Sigmoid colon (tissue), 4 donors: ENCODE measurements at regions not wholly inside any gene's neighbourhood (a gene's known extent, or its start where the extent isn't known, plus 50 kb on each side); places are given as distances from the start of the nearest gene placed in this dataset.

Source experiments
- EP300 ChIP-seq, 4 donors: sonication (generic); formaldehyde crosslinking; IDR thresholded peaks; one replicate each; pipeline ENCODE4 v1.6.1; 2017; ENCODE audit warnings: antibody characterized with exemption in 4 of 4
- POLR2A ChIP-seq, 2 donors: fragments of 450-650 bp; IDR thresholded peaks; one replicate each; pipeline ENCODE4 v1.6.1; 2016; ENCODE audit warnings: antibody characterized with exemption in 2 of 2, mild to moderate bottlenecking in 2 of 2, moderate library complexity in 2 of 2

DNA sequence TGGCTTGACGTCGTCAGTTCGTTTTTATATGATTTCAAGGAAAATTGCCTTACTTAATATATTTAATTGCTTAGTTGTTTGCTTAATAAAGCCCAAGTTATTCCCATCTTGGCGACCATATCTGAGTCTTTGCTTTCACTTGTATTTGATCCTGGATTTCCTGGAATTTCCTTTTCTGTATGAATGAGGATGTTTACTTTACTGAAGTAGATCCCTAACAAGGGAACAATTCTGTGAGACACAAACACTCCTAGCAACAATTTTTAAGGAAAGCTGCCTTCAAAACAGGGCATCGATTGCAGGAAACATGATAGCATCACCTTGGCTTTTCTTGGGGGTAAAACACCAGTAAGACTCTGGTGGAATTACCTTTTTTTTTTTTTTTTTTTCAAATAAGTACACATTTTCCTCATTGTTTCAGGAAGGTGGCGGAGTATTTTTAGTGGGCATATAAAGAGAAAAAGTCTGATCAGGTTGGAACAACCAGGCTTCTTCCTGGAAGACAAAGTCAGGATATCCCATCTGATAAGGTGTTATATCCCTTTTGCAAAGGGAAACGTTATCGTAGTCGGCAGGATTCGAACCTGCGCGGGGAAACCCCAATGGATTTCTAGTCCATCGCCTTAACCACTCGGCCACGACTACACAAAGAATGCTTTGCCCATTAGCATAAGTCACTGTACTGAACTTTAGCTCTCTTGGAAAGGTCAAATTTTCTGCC, 68.5 kb upstream of the ZNF184 start:
- TF ChIP-seq EP300 (IDR thresholded peaks at IDR 0.05): no peak
- TF ChIP-seq POLR2A (IDR thresholded peaks at IDR 0.05): no peak
